ENCODE measurements at regions not wholly inside any gene's neighbourhood (a gene's known extent, or its start where the extent isn't known, plus 50 kb on each side); places are given as distances from the start of the nearest gene placed in this dataset.

GRCh38 chrY:7850191-7850590 lies 938.6 kb upstream of the AMELY start:
- TF ChIP-seq POLR2A (IDR thresholded peaks at IDR 0.05; ENCODE audit: low read length) (no peak), GATA1 (IDR thresholded peaks at IDR 0.05; ENCODE audit: low read depth, low read length) (no peak)

All from erythroblast (primary cell).